Calu3 (cell line): ENCODE measurements at regions not wholly inside any gene's neighbourhood (a gene's known extent, or its start where the extent isn't known, plus 50 kb on each side); places are given as distances from the start of the nearest gene placed in this dataset.

Experiments used
- BruUV-seq: library from RNA; stranded (reverse); fragments of 400-500 nt; replicated peaks from 2 replicates; lab custom pipeline; 2021; lab: Mats Ljungman, UMichigan
- CTCF ChIA-PET: fragments of 300-600 bp; sonication (Branson Sonifier 250); formaldehyde crosslinking; loops from one replicate; lab custom pipeline; 2022; ENCODE audit warnings: antibody characterized with exemption; lab: Charles Lee
- DNase-seq: peaks from one replicate; pipeline ENCODE4 v3.0.0; 2022
- H3K27ac Mint-ChIP-seq: one replicate; pipeline ENCODE4 v1.8.0; 2022; ENCODE audit warnings: mixed read lengths; ENCODE audit not compliant: unreplicated experiment
- H3K27me3 Mint-ChIP-seq: one replicate; pipeline ENCODE4 v1.8.0; 2022; ENCODE audit warnings: mixed read lengths; ENCODE audit not compliant: unreplicated experiment
- H3K36me3 Mint-ChIP-seq: one replicate; pipeline ENCODE4 v1.8.0; 2022; ENCODE audit warnings: mild to moderate bottlenecking, moderate library complexity, mixed read lengths; ENCODE audit not compliant: insufficient read depth, unreplicated experiment
- H3K4me1 Mint-ChIP-seq: one replicate; pipeline ENCODE4 v1.8.0; 2022; ENCODE audit warnings: mild to moderate bottlenecking, low read depth, mixed read lengths; ENCODE audit not compliant: unreplicated experiment
- H3K4me3 Mint-ChIP-seq: one replicate; pipeline ENCODE4 v1.8.0; 2022; ENCODE audit warnings: mild to moderate bottlenecking, low read depth, moderate library complexity, mixed read lengths; ENCODE audit not compliant: unreplicated experiment
- H3K9me3 Mint-ChIP-seq: one replicate; pipeline ENCODE4 v1.8.0; 2022; ENCODE audit warnings: low read depth, mixed read lengths; ENCODE audit not compliant: unreplicated experiment
- intact Hi-C: fragments of 100-400 bp; cut with micrococcal nuclease; formaldehyde crosslinking; loops from one replicate; pipeline ENCODE4 v1.10.0; 2022; ENCODE audit not compliant: unreplicated experiment
- TF ChIP-seq, protein P1 (sequence below): fragments of 200-600 bp; IDR thresholded peaks from one replicate; pipeline ENCODE4 v1.8.0; 2022; ENCODE audit warnings: antibody characterized with exemption; ENCODE audit not compliant: unreplicated experiment

DNA sequence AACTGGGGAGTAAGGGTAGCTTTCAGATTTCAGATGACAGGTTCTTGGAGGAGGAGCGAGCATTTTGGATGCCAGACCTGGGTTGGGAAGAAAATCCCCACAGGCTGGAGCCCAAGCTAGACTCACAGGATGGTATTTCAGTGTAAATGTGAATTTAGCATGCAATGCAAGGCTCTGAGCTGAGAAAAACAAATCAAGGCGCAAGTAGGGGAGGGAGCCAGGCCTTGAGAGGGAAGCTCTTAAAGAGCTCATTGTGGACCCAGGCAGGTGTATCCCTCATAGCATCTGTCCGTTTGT is 386.1 kb downstream of the MATN1 start:
- H3K9me3 Mint-ChIP-seq: no peaks in the 10 kb centered on the region
- peaks cover 16% of the 10 kb centered on the region for H3K27me3 Mint-ChIP-seq
- TF ChIP-seq, protein P1, sequence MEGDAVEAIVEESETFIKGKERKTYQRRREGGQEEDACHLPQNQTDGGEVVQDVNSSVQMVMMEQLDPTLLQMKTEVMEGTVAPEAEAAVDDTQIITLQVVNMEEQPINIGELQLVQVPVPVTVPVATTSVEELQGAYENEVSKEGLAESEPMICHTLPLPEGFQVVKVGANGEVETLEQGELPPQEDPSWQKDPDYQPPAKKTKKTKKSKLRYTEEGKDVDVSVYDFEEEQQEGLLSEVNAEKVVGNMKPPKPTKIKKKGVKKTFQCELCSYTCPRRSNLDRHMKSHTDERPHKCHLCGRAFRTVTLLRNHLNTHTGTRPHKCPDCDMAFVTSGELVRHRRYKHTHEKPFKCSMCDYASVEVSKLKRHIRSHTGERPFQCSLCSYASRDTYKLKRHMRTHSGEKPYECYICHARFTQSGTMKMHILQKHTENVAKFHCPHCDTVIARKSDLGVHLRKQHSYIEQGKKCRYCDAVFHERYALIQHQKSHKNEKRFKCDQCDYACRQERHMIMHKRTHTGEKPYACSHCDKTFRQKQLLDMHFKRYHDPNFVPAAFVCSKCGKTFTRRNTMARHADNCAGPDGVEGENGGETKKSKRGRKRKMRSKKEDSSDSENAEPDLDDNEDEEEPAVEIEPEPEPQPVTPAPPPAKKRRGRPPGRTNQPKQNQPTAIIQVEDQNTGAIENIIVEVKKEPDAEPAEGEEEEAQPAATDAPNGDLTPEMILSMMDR: no peak
- CTCF ChIA-PET: no interaction called here
- H3K27ac Mint-ChIP-seq: no peak overlapping the region
- BruUV-seq: no TSS peak
- H3K4me1 Mint-ChIP-seq: no peaks in the 10 kb centered on the region
- no peak overlapping the region for H3K4me3 Mint-ChIP-seq
- H3K36me3 Mint-ChIP-seq: no peaks in the 10 kb centered on the region
- intact Hi-C loops: no loop called here
- DNase-seq: no peak

DNA sequence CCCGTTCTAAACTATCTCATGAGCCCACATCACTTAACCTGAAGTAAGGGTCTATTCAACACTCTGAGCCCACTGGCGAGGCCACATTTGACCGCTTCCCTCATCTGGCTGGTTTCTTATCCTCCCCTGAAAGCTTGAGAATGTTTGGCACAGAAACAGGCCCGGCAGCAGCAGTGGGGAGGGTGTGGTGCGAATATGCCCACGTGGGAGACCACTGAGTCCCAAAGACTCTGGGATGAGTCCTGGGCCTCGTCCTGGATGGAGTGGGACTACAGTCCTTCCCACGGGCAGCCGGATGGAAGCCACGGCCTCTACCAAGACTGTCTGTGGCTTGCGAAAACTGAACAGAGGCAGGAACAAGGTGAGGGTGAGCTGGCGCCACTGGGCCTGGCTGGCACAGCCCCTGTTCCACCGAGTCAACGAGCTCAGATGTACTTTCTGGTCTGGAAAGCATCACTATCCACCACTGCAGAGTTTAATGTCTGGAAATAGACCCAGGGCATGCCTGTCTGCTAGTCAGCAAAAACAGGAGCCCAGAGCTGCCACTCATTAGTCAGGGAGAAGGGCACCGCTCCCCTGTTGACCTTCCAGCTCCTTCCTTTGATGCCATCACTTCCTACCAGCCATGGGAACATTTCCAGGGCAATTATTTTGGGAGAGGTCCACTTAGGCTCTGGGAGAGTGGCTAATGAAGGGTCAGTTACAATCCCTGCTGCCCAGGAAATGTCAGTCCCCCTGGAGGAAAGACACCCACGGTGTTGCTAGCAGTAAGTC is 386.6 kb downstream of the MATN1 start:
- Mint-ChIP-seq H3K4me3 (no peak overlapping the region), H3K36me3 (no peaks in the 10 kb centered on the region), H3K9me3 (no peaks in the 10 kb centered on the region), H3K27me3 (peaks cover 21% of the 10 kb centered on the region), H3K27ac (no peak overlapping the region), H3K4me1 (no peaks in the 10 kb centered on the region)
- no TSS peak for BruUV-seq
- intact Hi-C loops: no loop called here
- no peak for DNase-seq
- TF ChIP-seq, protein P1: no peak
- CTCF ChIA-PET: no interaction called here

DNA sequence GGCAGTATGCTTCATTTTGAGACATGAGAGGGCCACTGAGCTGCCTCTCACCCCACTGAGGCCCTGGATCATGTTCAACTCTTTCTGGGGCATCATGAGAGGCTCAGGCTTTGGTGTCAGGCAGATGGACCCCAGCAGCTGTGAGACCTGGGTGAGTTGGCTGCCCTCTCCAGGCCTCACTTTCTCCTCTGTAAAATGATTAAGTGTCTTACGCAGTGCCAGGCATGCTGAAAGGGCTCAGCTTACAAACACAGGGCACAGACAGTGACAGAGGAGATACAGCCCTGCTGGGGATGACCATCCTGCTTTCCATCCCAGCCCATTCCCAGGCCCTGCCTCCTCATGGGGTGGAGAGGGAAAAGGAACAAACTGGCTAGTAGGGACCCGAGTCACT is 387.4 kb downstream of the MATN1 start:
- no peaks in the 10 kb centered on the region for H3K9me3 Mint-ChIP-seq
- no peak overlapping the region for H3K4me3 Mint-ChIP-seq
- H3K27me3 Mint-ChIP-seq: peaks cover 28% of the 10 kb centered on the region
- no peaks in the 10 kb centered on the region for H3K36me3 Mint-ChIP-seq
- H3K27ac Mint-ChIP-seq: no peak overlapping the region
- no TSS peak for BruUV-seq
- no peaks in the 10 kb centered on the region for H3K4me1 Mint-ChIP-seq
- TF ChIP-seq, protein P1: no peak
- DNase-seq: no peak
- intact Hi-C loops: no loop called here
- CTCF ChIA-PET: no interaction called here

DNA sequence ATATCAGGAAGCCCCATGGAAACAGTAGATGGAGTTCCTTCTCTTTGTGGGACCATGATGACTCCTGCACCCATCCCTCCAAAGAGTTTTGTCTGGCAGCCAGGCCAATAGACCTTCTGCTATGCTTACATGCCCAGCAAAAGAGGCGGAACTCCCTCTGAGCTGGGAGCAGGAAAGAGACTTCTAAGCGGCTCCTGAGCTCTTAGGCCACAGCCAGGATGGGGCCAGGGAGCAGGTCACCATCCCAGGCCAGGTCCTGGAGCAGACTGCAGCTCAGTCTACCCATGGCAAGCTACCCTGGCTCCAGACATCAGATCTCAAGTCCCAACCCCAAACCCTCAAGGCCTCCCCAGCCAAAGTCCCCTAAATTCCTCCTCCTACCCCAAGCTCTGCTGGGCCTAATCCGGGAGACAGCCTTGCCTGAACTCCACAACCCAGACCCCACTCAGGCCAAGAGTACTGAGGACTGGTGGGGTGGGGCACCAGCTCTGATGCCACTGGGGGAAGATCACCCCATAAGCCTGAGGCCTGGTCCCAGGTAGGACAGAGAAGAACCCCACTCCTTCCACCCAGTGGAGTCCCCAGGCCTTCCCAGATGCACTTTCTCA is 387.9 kb downstream of the MATN1 start:
- H3K9me3 Mint-ChIP-seq: no peaks in the 10 kb centered on the region
- no TSS peak for BruUV-seq
- TF ChIP-seq, protein P1: no peak
- intact Hi-C loops: no loop called here
- no peak overlapping the region for H3K27ac Mint-ChIP-seq
- no peak for DNase-seq
- no peak overlapping the region for H3K4me3 Mint-ChIP-seq
- no peaks in the 10 kb centered on the region for H3K36me3 Mint-ChIP-seq
- CTCF ChIA-PET: no interaction called here
- peaks cover 34% of the 10 kb centered on the region for H3K27me3 Mint-ChIP-seq
- H3K4me1 Mint-ChIP-seq: no peaks in the 10 kb centered on the region
